NCI-H2107 (cell line): ENCODE measurements at regions not wholly inside any gene's neighbourhood (a gene's known extent, or its start where the extent isn't known, plus 50 kb on each side); places are given as distances from the start of the nearest gene placed in this dataset.
A peak's percentile ranks its signal among the peaks of the same experiment; 100 is the strongest.

ENCODE experiments used
- DNase-seq: peaks from one replicate; lab custom pipeline; 2025; lab: John Stamatoyannopoulos, UW

GRCh38 chr9:135340143-135340655 lies 139.4 kb upstream of the PPP1R26 start:
- DNase-seq: no peak

- no peak for DNase-seq
Measured at GRCh38 chr9:135340726-135341475, 138.7 kb upstream of the PPP1R26 start.

DNA sequence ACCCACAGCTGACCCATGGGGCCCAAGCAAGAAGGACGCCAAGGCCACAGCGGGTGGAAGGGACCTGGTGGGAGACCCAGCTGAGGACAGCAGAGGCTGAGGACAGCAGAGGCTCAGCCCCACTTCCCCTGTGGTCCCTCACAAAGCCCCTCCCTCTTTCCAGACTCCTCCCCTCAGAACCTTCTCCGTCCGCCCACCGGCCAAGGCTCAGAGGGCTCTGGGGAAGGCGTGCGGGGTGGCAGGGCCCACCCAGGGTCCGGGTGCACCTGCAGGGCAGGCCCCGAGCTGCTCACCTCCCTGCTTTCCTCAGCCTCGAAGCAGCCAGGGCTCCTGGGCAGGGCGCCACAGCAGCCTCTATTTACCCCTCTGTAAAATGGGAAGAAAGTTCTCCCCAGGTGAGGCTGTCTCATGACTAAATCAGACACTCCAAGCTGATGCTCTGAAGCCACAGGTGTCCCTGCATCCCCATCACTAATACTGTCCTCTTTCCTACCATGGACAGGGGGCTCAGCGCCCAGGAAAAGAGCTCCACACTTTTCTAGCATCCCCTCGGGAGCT lies 137.9 kb upstream of the PPP1R26 start:
- no peak for DNase-seq

- no peak for DNase-seq
Measured at GRCh38 chr9:135342206-135343130, 137.1 kb upstream of the PPP1R26 start.

DNA sequence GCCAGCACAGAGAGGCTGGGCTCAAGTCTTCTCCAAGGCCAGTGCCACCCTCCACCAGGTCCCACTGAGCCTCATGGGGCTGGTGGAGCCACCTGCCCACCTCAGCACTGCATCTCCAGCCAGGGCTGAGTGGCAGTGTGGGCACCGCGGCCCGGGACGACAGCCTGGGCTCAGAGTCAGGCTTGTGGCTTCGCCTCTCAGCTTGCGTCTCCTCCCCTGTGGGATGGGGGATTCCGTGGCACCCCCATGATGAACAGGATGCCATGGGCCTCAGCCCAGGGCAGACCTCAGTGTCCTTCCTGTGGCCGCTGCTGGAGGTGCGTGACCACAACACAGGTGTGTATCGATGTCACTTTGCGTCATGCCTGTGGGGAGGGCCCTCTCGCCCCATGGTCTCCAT lies 136.4 kb upstream of the PPP1R26 start:
- DNase-seq: no peak

- DNase-seq: peak; percentile 33
Measured at GRCh38 chr9:135343837-135344522, 135.6 kb upstream of the PPP1R26 start.

DNA sequence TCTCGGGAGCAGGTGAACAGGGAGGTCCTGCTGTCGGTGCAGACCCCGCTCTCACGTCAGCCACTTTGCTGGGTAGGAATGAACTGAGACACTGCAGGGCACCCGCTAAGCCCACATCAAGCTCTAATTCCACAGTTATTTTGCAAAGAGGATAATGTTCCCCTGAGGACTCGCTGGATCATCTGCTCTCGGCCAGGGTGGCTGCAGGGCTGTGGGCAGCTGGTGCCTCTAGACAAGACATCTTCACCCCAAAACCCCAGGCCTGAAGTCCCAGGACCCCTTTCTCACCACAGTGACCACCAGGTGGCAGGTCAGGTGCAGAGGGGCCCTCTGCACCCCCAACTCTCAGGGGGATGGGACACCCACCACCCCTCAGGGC lies 135.1 kb upstream of the PPP1R26 start:
- no peak for DNase-seq

GRCh38 chr9:135344915-135345500 lies 134.6 kb upstream of the PPP1R26 start:
- no peak for DNase-seq

GRCh38 chr9:135345775-135346433 lies 133.7 kb upstream of the PPP1R26 start:
- no peak for DNase-seq

- DNase-seq: no peak
Measured at GRCh38 chr9:135346438-135347050, 133.0 kb upstream of the PPP1R26 start.

- no peak for DNase-seq
Measured at GRCh38 chr9:135347461-135347860, 132.1 kb upstream of the PPP1R26 start.

- no peak for DNase-seq
Measured at GRCh38 chr9:135348076-135348787, 131.3 kb upstream of the PPP1R26 start.

GRCh38 chr9:135348788-135349150 lies 130.8 kb upstream of the PPP1R26 start:
- no peak for DNase-seq

GRCh38 chr9:135349212-135350002 lies 130.2 kb upstream of the PPP1R26 start:
- no peak for DNase-seq

DNA sequence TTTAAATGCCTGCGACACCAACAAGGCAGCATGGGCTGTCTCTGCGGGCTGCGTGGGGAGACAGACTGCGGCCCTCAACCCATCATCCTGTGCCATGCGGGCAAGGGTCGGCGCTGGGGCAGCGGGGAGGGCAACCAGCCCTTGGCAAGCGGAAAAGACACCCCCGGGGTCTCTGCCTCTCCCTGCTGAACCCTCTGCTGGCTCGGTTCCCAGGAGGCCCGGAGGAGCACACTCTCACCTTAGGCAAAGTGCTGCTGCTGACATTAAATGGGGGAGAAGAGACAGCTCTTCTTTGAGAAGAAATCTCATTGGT lies 129.6 kb upstream of the PPP1R26 start:
- DNase-seq: no peak

DNA sequence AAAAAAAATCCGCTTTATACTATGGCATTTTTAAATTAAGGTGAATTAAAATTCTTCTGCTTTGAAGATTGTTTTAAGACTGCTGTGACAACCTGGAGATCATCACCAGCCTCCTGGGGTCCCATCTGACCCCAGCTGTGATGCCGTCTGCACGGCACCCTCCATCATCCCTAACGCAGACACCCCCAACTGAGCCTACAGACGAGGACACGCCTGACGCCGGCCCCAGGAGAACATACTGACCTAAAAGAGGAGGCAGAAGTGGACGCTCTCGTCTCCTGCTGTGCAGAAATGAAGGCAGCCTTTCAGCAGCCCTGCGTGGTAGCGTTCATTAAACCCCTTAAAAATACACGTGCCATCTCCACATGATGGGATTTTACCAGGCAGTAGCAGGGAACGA lies 125.6 kb upstream of the PPP1R26 start:
- DNase-seq: no peak

DNA sequence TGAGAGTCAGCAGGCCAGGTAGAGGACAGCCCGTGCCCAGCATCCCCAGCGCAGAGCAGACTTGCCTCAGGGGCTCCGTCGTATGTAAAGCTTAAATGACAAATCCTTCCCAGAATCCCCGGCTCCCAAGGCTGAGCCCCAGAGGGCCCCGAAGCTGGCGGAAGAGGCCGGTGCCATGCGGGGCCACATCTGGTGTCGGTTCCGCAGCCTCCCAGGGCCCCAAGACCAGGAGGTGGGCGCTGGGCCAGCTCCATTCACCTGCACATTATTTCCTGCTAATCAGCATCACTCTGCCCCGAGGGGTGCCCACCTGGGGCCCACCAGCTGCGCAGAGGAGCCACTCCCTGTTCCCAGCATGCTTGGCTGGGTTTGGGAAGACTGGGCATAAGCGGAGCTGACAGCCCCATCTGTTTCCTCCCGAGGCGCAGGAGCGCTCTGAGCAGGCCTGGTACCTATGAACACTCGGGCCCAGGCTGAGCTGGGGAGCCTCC lies 124.0 kb upstream of the PPP1R26 start:
- DNase-seq: no peak

DNA sequence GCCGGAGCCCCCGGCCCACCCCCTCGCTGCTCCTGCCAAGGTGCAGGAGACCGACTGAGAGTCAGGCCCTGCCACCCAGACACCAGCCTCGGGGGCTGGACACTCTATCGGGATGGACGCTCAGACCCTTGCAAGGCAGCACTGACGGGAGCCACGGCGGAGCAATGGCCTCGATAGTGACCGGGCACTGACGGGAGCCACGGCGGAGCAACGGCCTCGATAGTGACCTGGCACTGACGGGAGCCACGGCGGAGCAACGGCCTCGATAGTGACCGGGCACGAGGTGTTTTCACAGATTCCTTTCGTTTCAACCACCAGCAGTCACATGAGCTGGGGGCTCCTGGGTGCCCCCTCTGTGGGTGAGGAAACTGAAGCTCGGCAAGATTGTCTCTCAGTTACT lies 123.6 kb upstream of the PPP1R26 start:
- no peak for DNase-seq

GRCh38 chr9:135356796-135357195 lies 122.8 kb upstream of the PPP1R26 start:
- no peak for DNase-seq
